ENCODE measurements at regions not wholly inside any gene's neighbourhood (a gene's known extent, or its start where the extent isn't known, plus 50 kb on each side); places are given as distances from the start of the nearest gene placed in this dataset.

DNA sequence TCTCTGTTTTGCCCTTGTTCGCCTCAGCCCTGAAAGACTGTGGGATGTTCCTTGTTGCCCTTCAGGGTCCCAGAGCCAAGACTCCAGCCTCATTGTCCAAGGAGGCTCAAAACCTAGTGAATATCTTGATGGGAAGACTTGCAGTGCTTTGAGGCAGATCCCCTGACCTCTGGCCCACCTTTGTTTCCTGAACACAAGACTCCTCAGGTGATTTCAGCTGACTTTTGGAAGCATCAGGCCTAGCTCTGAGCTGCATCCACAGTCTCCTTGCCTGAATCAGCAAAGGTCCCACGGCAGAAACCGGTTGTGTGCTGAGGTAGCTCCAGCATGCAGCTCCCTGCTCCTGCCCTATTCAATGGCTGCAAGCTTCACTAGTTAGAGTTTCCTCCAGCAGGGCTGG lies 159.3 kb upstream of the B3GAT1 start:
- DNase-seq (ENCODE audit: extremely low read depth, low read depth) = no peak
- TF ChIP-seq, protein P1, sequence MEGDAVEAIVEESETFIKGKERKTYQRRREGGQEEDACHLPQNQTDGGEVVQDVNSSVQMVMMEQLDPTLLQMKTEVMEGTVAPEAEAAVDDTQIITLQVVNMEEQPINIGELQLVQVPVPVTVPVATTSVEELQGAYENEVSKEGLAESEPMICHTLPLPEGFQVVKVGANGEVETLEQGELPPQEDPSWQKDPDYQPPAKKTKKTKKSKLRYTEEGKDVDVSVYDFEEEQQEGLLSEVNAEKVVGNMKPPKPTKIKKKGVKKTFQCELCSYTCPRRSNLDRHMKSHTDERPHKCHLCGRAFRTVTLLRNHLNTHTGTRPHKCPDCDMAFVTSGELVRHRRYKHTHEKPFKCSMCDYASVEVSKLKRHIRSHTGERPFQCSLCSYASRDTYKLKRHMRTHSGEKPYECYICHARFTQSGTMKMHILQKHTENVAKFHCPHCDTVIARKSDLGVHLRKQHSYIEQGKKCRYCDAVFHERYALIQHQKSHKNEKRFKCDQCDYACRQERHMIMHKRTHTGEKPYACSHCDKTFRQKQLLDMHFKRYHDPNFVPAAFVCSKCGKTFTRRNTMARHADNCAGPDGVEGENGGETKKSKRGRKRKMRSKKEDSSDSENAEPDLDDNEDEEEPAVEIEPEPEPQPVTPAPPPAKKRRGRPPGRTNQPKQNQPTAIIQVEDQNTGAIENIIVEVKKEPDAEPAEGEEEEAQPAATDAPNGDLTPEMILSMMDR (IDR thresholded peaks at IDR 0.05; ENCODE audit: low read depth, low read length, missing control alignments) = no peak
- no peak overlapping the region for H3K4me3 ChIP-seq (replicated peaks; ENCODE audit: low read depth, low read length)

DNA sequence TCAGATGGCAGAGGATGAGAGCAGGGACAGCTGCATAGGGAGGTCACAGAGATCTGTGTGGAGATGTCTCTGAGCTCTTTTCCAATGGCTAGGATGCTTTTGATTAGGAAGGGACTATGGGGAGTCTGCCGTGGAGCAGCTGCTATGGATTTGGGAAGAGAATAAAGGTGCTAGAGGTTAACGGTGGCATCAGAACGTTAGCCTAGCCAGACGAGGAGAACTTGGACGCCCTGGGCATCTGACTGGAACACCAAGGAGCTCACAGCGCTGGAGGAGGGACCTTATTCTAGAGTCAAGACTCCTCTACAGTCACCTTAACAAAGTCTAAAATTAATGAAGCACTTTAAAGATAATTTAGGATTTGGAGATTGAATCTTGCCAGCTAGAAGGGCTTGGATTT lies 157.2 kb upstream of the B3GAT1 start:
- no peak overlapping the region for H3K4me3 ChIP-seq (replicated peaks; ENCODE audit: low read depth, low read length)
- no peak for DNase-seq (ENCODE audit: extremely low read depth, low read depth)
- TF ChIP-seq, protein P1 (IDR thresholded peaks at IDR 0.05; ENCODE audit: low read depth, low read length, missing control alignments) = no peak

DNA sequence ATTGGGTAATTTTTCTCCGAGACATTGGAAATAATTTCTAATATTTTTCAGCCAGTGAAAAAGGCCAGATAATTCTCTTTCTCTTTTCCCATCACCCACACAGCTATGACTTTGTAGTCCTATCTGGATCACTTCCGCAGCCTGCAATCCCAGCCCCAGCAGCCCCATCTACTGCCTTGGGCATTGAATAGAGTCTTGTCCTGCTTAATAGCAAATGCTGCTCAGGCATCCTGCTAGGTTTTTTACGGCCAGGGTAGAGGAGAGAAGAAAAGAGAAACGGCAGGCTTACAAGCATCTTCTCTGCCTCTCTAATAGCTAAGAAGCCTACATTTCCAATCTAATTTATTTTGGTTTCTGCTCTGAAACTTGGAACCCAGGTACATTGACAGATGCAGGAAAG lies 154.3 kb upstream of the B3GAT1 start:
- TF ChIP-seq, protein P1 (IDR thresholded peaks at IDR 0.05; ENCODE audit: low read depth, low read length, missing control alignments) = no peak
- H3K4me3 ChIP-seq (replicated peaks; ENCODE audit: low read depth, low read length) = no peak overlapping the region
- no peak for DNase-seq (ENCODE audit: extremely low read depth, low read depth)

DNA sequence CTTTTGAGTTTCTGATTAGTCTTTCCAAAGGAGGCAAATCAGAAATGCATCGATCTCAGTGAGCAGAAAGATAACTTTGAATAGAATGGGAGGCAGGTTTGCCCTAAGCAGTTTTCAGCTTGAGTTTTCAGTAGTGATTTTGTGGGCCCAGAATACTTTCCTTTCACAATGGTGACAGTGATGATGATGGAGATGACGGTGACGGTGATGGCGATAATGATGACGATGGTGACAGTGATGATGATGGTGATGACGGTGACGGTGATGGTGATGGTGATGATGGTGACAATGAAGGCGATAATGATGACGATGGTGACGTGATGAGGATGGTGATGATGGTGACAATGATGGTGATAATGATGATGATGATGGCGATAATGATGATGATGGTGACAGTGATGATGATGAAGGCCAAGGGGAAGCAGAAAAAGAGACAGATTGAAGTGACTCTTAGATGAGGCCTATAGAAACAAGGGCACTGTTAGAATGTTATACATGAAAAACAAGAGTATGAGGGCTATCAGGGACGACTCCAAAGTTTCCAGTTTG lies 153.4 kb upstream of the B3GAT1 start:
- TF ChIP-seq, protein P1 (IDR thresholded peaks at IDR 0.05; ENCODE audit: low read depth, low read length, missing control alignments) = no peak
- DNase-seq (ENCODE audit: extremely low read depth, low read depth) = no peak
- H3K4me3 ChIP-seq (replicated peaks; ENCODE audit: low read depth, low read length) = no peak overlapping the region

DNA sequence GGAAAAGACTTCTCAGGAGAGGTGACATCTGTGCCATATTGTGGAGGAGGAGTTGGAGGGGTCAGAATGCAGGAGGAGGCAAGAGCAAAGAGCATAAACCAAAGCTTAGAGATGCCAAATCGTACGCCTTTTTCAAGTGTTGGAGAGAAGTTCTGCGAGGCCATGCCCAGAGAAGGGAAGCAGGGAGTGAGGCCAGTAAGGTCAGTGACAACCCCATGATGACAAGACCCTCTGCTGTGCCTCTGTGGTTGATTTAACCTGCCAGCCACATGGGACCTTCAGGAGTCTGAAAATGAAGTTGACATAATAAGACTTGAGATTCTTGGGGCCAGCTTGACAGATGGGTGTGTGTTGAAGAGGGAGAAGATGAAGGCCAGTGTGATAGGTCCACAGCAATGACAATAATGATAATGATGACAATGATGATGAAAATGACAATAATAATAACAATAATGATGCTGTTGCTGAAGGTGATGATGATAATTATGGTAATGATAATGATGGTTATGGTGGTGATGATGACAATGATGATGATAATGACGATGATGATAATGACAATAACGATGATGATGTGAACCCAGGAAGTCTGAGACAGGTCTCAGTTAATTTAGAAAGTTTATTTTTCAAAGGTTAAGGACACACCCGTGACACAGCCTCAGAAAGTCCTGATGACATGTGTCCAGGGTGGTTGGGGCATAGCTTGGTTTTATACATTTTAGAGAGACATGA lies 152.6 kb upstream of the B3GAT1 start:
- TF ChIP-seq, protein P1 (IDR thresholded peaks at IDR 0.05; ENCODE audit: low read depth, low read length, missing control alignments) = no peak
- no peak for DNase-seq (ENCODE audit: extremely low read depth, low read depth)
- no peak overlapping the region for H3K4me3 ChIP-seq (replicated peaks; ENCODE audit: low read depth, low read length)

DNA sequence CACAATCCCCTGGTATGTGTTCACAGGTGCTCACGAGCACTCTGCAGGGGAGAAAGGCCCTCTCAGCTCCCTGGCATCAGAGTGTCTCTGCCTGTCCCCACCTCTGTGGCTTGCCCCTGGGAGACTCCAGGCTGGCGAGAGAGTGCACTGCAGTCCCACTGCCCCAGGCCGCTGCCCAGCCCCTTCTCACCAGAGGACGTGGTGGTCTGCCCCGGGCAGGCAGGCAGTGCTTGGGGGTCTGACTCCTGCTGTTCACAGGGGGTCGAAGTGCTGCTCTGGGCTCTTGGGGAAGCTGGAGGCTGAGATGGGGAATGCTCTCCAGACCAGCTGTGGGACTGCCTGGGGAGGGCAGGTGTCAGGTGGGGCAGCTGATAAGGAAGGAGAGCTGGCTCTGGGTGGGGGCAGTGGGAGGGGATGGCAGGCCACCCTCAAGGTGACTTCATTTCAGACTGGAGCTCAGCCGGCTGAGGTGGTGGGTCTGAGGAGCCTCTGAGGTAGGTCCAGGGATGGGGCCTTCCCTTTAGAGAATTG lies 151.0 kb upstream of the B3GAT1 start:
- H3K4me3 ChIP-seq (replicated peaks; ENCODE audit: low read depth, low read length) = no peak overlapping the region
- DNase-seq (ENCODE audit: extremely low read depth, low read depth) = no peak
- TF ChIP-seq, protein P1 (IDR thresholded peaks at IDR 0.05; ENCODE audit: low read depth, low read length, missing control alignments) = no peak

All from HFF-Myc (cell line).